Endothelial cell of umbilical vein (primary cell): ENCODE measurements at regions not wholly inside any gene's neighbourhood (a gene's known extent, or its start where the extent isn't known, plus 50 kb on each side); places are given as distances from the start of the nearest gene placed in this dataset.

Source experiments
- BruUV-seq: library from RNA; stranded (reverse); fragments of 400-500 nt; replicated peaks from 2 replicates; lab custom pipeline; 2021; lab: Mats Ljungman, UMichigan
- CTCF ChIA-PET: fragments of 300-600, 350-600 bp; sonication (Branson Sonifier 250); formaldehyde crosslinking; loops from one replicate; lab custom pipeline; 2021; ENCODE audit warnings: antibody characterized with exemption, inconsistent platforms; lab: Charles Lee
- POLR2A ChIA-PET: fragments of 300-600, 350-600 bp; sonication (Branson Sonifier 250); formaldehyde crosslinking; loops from one replicate; lab custom pipeline; 2021; ENCODE audit warnings: antibody characterized with exemption, inconsistent platforms; lab: Charles Lee
- DNase-seq: peaks from one replicate; pipeline ENCODE4 v3.0.0-alpha.2; 2011; ENCODE audit warnings: low read depth, low spot score
- FAIRE-seq: peaks from 2 replicates; lab custom pipeline; 2011; peaks lifted over from hg19 to GRCh38; lab: Jason Lieb, UNC
- H2AFZ ChIP-seq: 2 replicates; pipeline ENCODE4 v1.6.0; 2012; ENCODE audit warnings: low read depth, low read length, control low read depth, inconsistent platforms
- H3K27ac ChIP-seq: 2 replicates; pipeline ENCODE4 v1.5.1; 2011; ENCODE audit warnings: low read depth, mild to moderate bottlenecking, control low read depth, low read length, moderate library complexity; ENCODE audit not compliant: insufficient read depth
- H3K27me3 ChIP-seq, 2 experiments: 2 replicates each; pipeline versions ENCODE4 v1.6.0 to v1.6.1; 2011; ENCODE audit warnings: low read length in 2 of 2, mixed read lengths in 1 of 2; ENCODE audit not compliant: control insufficient read depth in 2 of 2, insufficient read depth in 2 of 2
- H3K36me3 ChIP-seq, 2 experiments: 2 replicates in 1 of 2; 3 replicates in 1 of 2; pipeline ENCODE4 v1.5.1; 2011; ENCODE audit warnings: low read length in 2 of 2, mild to moderate bottlenecking in 1 of 2, moderate library complexity in 1 of 2; ENCODE audit not compliant: control insufficient read depth in 2 of 2, insufficient read depth in 2 of 2; ENCODE audit errors: extremely low read depth in 1 of 2
- H3K4me1 ChIP-seq: 3 replicates; pipeline ENCODE4 v1.5.1; 2011; ENCODE audit warnings: mild to moderate bottlenecking, low read length; ENCODE audit not compliant: control insufficient read depth, insufficient read depth; ENCODE audit errors: extremely low read depth
- H3K4me2 ChIP-seq: 2 replicates; pipeline ENCODE4 v1.6.1; 2011; ENCODE audit warnings: low read length, control low read depth, mixed read lengths; ENCODE audit not compliant: insufficient read depth
- H3K4me3 ChIP-seq, 3 experiments: fragments of 200-600 bp in 1 of 3; sonication (generic), shearing (Covaris generic) in 1 of 3; replicated peaks in 1 of 3; 2 replicates each; pipeline ENCODE4 v1.5.1; 2011 to 2016; ENCODE audit warnings: control low read depth in 3 of 3, low read length in 3 of 3, mild to moderate bottlenecking in 2 of 3, inconsistent platforms in 1 of 3, low read depth in 1 of 3, moderate library complexity in 1 of 3; ENCODE audit not compliant: insufficient read depth in 1 of 3
- H3K79me2 ChIP-seq: 2 replicates; pipeline ENCODE4 v1.6.0; 2012; ENCODE audit warnings: low read length, inconsistent platforms; ENCODE audit not compliant: control insufficient read depth, insufficient read depth
- H3K9ac ChIP-seq: replicated peaks from 2 replicates; pipeline ENCODE3; 2011; ENCODE audit warnings: low read length, control low read depth; ENCODE audit not compliant: insufficient read depth; ENCODE audit errors: extremely low read depth
- H3K9me1 ChIP-seq: replicated peaks from 3 replicates; pipeline ENCODE4 v1.6.0; 2011; ENCODE audit warnings: mild to moderate bottlenecking, low read length; ENCODE audit not compliant: control insufficient read depth, insufficient read depth; ENCODE audit errors: extremely low read depth
- H3K9me3 ChIP-seq: replicated peaks from 2 replicates; pipeline ENCODE4 v1.5.1; 2012; ENCODE audit warnings: low read length, inconsistent platforms; ENCODE audit not compliant: control insufficient read depth, insufficient read depth
- H4K20me1 ChIP-seq: replicated peaks from 2 replicates; pipeline ENCODE3; 2011; ENCODE audit warnings: mild to moderate bottlenecking, low read length; ENCODE audit not compliant: control insufficient read depth, insufficient read depth; ENCODE audit errors: extremely low read depth
- CTCF ChIP-seq, 2 donors: IDR thresholded peaks; 1 replicate in 1 of 2; 2 replicates in 1 of 2; pipeline ENCODE4 v1.5.1; 2011; ENCODE audit warnings: low read length in 2 of 2, mild to moderate bottlenecking in 2 of 2, moderate library complexity in 2 of 2, control low read depth in 1 of 2, inconsistent platforms in 1 of 2, low read depth in 1 of 2; ENCODE audit not compliant: insufficient read depth in 1 of 2; ENCODE audit errors: extremely low read depth in 1 of 2
- EZH2 ChIP-seq: IDR thresholded peaks from 2 replicates; pipeline ENCODE4 v1.6.1; 2012; ENCODE audit warnings: borderline replicate concordance, low read depth, mild to moderate bottlenecking, moderate library complexity, low read length, inconsistent platforms; ENCODE audit not compliant: severe bottlenecking
- FOS ChIP-seq: IDR thresholded peaks from 2 replicates; pipeline ENCODE4 v1.6.1; 2011; ENCODE audit warnings: mild to moderate bottlenecking, low read length, moderate library complexity, borderline replicate concordance; ENCODE audit not compliant: insufficient read depth
- GATA2 ChIP-seq: IDR thresholded peaks from 2 replicates; pipeline ENCODE4 v1.7.0; 2011; ENCODE audit warnings: low read depth, mild to moderate bottlenecking, moderate library complexity, mixed read lengths, low read length; ENCODE audit not compliant: insufficient read length, insufficient read depth
- JUN ChIP-seq: IDR thresholded peaks from 2 replicates; pipeline ENCODE4 v1.6.1; 2011; ENCODE audit warnings: borderline replicate concordance, low read depth; ENCODE audit not compliant: insufficient read length, insufficient read depth
- MAX ChIP-seq: IDR thresholded peaks from 2 replicates; pipeline ENCODE4 v1.6.1; 2011; ENCODE audit not compliant: insufficient read depth, insufficient read length
- MYC ChIP-seq: IDR thresholded peaks from one replicate; pipeline ENCODE4 v1.6.1; 2011; ENCODE audit warnings: mild to moderate bottlenecking, low read depth, low read length
- POLR2A ChIP-seq: IDR thresholded peaks from 2 replicates; pipeline ENCODE4 v1.6.1; 2012; ENCODE audit warnings: low read depth, mild to moderate bottlenecking, control low read depth, low read length
- POLR2AphosphoS5 ChIP-seq: IDR thresholded peaks from 2 replicates; pipeline ENCODE4 v1.6.1; 2012; ENCODE audit warnings: low read depth, mild to moderate bottlenecking, control low read depth, low read length, moderate library complexity; ENCODE audit not compliant: insufficient read depth
- dilution Hi-C: fragments of 300-500 bp; cut with MboI; formaldehyde crosslinking; loops from one replicate; pipeline ENCODE4 v1.15.0; 2019; ENCODE audit warnings: low sequenced_read_pairs; ENCODE audit not compliant: extremely low pct_ligation_motif_present
- intact Hi-C: fragments of 100-400 bp; cut with micrococcal nuclease; formaldehyde crosslinking; loops from one replicate; pipeline ENCODE4 v1.10.0; 2022

DNA sequence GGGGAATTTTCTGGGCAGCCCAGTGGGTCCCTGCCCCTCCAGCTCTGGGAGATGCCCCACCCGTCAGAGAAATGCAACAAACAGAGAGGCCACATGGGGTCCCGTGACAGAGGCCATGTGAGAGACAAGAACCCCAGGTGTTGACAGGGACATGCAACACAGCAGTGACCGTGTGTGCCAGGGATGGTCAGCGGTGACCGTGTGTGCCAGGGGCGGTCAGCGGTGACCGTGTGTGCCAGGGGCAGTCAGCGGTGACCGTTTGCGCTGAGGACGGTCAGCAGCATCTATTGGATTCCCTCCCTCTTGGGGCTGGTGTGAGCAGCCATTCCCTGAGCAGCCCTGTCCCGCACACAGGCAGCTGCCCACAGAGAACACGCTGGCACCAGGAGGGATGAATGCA lies 146.6 kb upstream of the OTOS start:
- no peaks in the 10 kb centered on the region for H4K20me1 ChIP-seq

More for the DNA sequence above, 146.6 kb upstream of the OTOS start:
- H3K9me3 ChIP-seq = no peaks in the 10 kb centered on the region
- H3K9me1 ChIP-seq = no peaks in the 10 kb centered on the region
- H3K4me1 ChIP-seq = no peaks in the 10 kb centered on the region
- intact Hi-C loops = no loop called here
- BruUV-seq = no TSS peak
- FAIRE-seq (no peak), DNase-seq (no peak)
- no peak overlapping the region for H3K4me2 ChIP-seq
- dilution Hi-C loops = no loop called here
- no peaks in the 10 kb centered on the region for H3K36me3 ChIP-seq
- H3K27me3 ChIP-seq = no peaks in the 10 kb centered on the region
- no peak overlapping the region for H2AFZ ChIP-seq
- TF ChIP-seq FOS (no peak), EZH2 (no peak), MYC (no peak), CTCF (IDR thresholded peaks at IDR 0.05; ENCODE audit: extremely low read depth in 1 of 2, insufficient read depth in 1 of 2, low read depth in 1 of 2, low read length in 2 of 2) (no peak), POLR2A (no peak), POLR2AphosphoS5 (no peak), MAX (no peak), GATA2 (no peak), JUN (no peak)
- POLR2A ChIA-PET = no interaction called here
- CTCF ChIA-PET = no interaction called here
- no peak overlapping the region for H3K9ac ChIP-seq
- H3K4me3 ChIP-seq = no peak overlapping the region
- H3K27ac ChIP-seq = no peak overlapping the region
- H3K79me2 ChIP-seq = no peaks in the 10 kb centered on the region
